Peyer's patch (tissue), 4 donors: ENCODE measurements at regions not wholly inside any gene's neighbourhood (a gene's known extent, or its start where the extent isn't known, plus 50 kb on each side); places are given as distances from the start of the nearest gene placed in this dataset.

ENCODE experiments used
- DNase-seq, 3 donors: peaks; one replicate each; pipeline ENCODE4 v3.0.0-alpha.2; 2017 to 2019
- H3K27ac ChIP-seq, 4 donors: fragments of 200-600 bp; sonication (generic); one replicate each; pipeline ENCODE4 v1.5.1; 2016 to 2019
- H3K27me3 ChIP-seq, 2 donors: fragments of 200-600 bp; sonication (generic); one replicate each; pipeline ENCODE4 v1.5.1; 2019
- H3K36me3 ChIP-seq, 3 donors: fragments of 200-600 bp; sonication (generic); one replicate each; pipeline ENCODE4 v1.5.1; 2016 to 2019
- H3K4me1 ChIP-seq, 4 donors: fragments of 200-600 bp; sonication (generic); one replicate each; pipeline ENCODE4 v1.5.1; 2016 to 2019
- H3K4me3 ChIP-seq, 4 donors: fragments of 200-600 bp; sonication (generic); 1 replicate in 3 of 4; 2 replicates in 1 of 4; pipeline ENCODE4 v1.5.1; 2016 to 2019; ENCODE audit warnings: mild to moderate bottlenecking in 1 of 4
- H3K9me3 ChIP-seq, 4 donors: fragments of 200-600 bp; sonication (generic); one replicate each; pipeline ENCODE4 v1.5.1; 2016 to 2019; ENCODE audit warnings: mild to moderate bottlenecking in 1 of 4
- POLR2A ChIP-seq, 2 donors: fragments of 450-650 bp; IDR thresholded peaks; one replicate each; pipeline ENCODE4 v1.5.1; 2017; ENCODE audit warnings: antibody characterized with exemption in 2 of 2, mild to moderate bottlenecking in 2 of 2, moderate library complexity in 2 of 2
- TF ChIP-seq, protein P1 (sequence below), 6 experiments: fragments of 450-650 bp in 4 of 6; fragments of 200-600 bp in 2 of 6; sonication (generic) in 1 of 6; IDR thresholded peaks; one replicate each; pipeline ENCODE4 v1.5.1; 2017 to 2019; ENCODE audit warnings: antibody characterized with exemption in 6 of 6, mild to moderate bottlenecking in 3 of 6, moderate library complexity in 1 of 6

DNA sequence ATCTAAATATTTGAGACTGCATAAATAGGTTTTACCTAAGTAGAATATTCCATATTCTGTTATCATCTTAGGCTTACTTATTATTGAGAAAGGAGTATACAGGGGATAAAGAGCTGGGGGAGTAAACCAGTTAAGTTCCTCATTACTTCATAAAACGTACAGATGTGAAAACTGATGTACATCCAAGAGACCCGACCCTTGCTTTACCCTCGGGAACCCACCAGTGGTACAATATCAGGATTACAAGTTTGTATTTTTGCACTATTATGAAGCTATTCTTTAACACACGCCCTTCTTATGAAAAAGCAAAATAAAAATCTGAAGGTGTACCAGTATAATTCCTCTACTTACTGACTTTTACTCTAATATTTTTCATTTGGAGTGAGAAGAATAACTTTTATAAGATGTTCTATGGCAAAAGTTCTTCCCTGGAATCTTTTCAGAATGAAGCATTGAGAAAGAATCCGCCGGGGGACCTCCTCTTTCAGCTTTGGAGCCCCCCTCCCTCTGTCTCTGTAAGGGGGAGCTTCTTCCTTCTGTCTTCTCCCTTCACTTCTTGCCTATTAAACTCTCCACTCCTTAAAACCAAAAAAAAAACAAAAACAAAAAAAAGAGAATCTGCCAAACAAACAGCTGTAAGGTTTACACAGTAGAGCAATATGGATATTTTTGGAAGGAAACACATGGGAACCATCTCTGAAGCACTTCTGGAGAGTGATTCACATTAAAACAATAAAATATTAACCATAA is 550.0 kb downstream of the TNS3 start:
- TF ChIP-seq, protein P1, sequence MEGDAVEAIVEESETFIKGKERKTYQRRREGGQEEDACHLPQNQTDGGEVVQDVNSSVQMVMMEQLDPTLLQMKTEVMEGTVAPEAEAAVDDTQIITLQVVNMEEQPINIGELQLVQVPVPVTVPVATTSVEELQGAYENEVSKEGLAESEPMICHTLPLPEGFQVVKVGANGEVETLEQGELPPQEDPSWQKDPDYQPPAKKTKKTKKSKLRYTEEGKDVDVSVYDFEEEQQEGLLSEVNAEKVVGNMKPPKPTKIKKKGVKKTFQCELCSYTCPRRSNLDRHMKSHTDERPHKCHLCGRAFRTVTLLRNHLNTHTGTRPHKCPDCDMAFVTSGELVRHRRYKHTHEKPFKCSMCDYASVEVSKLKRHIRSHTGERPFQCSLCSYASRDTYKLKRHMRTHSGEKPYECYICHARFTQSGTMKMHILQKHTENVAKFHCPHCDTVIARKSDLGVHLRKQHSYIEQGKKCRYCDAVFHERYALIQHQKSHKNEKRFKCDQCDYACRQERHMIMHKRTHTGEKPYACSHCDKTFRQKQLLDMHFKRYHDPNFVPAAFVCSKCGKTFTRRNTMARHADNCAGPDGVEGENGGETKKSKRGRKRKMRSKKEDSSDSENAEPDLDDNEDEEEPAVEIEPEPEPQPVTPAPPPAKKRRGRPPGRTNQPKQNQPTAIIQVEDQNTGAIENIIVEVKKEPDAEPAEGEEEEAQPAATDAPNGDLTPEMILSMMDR (IDR thresholded peaks at IDR 0.05): no peak
- TF ChIP-seq POLR2A (IDR thresholded peaks at IDR 0.05): no peak
- Histone ChIP-seq H3K27ac (no peak overlapping the region), H3K9me3 (no peaks in the 10 kb centered on the region), H3K4me1 (no peaks in the 10 kb centered on the region), H3K36me3 (no peaks in the 10 kb centered on the region), H3K4me3 (no peak overlapping the region), H3K27me3 (no peaks in the 10 kb centered on the region)
- DNase-seq: no peak

DNA sequence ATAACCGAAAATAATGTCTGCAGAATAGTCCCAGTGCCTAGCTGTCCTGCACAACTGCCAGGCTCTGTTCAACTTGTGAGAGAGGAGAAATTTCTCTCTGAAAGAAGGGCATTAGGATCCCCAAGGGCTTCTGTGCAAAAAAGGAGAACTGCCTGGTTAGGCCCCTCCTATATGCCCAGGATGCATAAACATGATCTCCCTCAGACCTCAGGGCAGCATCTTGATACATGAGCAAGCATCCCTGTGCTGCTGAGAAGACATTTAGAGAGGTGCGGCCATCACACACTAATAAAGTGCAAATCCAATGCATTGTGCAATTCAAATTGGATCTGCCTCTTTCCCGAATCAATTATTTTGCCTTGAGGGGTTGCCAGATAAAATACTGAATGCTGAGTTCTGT is 553.6 kb downstream of the TNS3 start:
- DNase-seq: no peak
- TF ChIP-seq, protein P1 (IDR thresholded peaks at IDR 0.05): no peak
- TF ChIP-seq POLR2A (IDR thresholded peaks at IDR 0.05): no peak
- Histone ChIP-seq H3K9me3 (no peaks in the 10 kb centered on the region), H3K4me3 (no peak overlapping the region), H3K36me3 (no peaks in the 10 kb centered on the region), H3K4me1 (no peaks in the 10 kb centered on the region), H3K27ac (no peak overlapping the region), H3K27me3 (no peaks in the 10 kb centered on the region)

DNA sequence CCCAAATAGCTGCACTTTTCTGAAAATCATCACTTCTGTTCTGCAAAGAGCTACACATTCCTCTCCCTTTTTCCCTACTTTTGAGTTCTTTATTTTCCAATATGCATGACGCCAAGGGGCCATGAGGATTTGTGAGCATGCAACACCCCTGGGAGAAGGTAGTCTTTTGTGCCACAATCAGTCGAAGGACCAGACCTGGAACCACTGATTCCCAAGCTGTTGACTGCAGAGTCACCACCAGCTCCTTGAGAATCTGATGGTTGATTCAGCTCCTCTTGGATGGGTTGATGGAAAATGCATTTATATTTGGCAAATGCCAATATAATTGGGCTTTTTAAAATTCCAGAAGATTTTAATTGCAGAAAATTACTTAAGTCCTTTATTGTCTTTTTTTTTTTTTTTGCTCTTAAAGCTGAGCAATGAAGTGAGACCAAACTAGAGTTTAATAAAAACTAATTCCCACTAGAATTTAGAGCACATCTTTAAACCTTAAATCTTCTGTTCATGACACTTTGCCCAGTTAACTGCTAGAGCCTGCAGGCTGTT is 554.1 kb downstream of the TNS3 start:
- DNase-seq: no peak
- H3K9me3 ChIP-seq: no peaks in the 10 kb centered on the region
- no peaks in the 10 kb centered on the region for H3K36me3 ChIP-seq
- H3K27ac ChIP-seq: no peak overlapping the region
- TF ChIP-seq POLR2A (IDR thresholded peaks at IDR 0.05): no peak
- TF ChIP-seq, protein P1 (IDR thresholded peaks at IDR 0.05): no peak
- H3K4me1 ChIP-seq: no peaks in the 10 kb centered on the region
- H3K27me3 ChIP-seq: no peaks in the 10 kb centered on the region
- H3K4me3 ChIP-seq: no peak overlapping the region

DNA sequence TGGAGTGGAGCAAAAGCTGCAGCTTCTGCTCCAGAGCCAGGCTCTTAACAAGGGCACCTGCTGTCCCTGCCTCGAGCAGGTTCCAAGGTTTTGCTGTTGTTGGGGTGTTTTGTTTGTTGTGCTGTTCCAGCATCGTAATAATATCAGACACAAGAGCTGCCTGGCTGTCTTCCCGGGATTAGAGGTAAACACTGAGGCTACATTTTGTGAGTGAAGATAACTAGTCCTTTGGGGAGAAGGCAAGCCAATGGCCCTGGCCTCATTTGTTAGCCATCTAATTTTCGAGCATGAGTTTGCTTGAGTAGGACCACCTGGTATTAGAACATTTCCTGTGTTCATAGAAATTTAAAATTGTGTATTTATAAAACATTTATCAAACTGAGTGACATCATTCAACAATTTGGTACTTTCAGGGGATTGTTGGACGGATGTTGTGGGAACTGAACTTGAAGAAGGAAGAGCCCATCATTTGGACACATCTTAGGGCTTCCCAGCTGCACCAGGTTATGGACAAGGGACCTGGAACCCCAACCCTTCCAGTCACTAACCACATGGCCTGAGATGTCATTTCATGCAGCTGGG is 555.0 kb downstream of the TNS3 start:
- Histone ChIP-seq H3K9me3 (no peaks in the 10 kb centered on the region), H3K27me3 (no peaks in the 10 kb centered on the region), H3K27ac (no peak overlapping the region), H3K4me3 (no peak overlapping the region), H3K36me3 (no peaks in the 10 kb centered on the region), H3K4me1 (no peaks in the 10 kb centered on the region)
- TF ChIP-seq, protein P1 (IDR thresholded peaks at IDR 0.05): no peak
- no peak for TF ChIP-seq POLR2A (IDR thresholded peaks at IDR 0.05)
- no peak for DNase-seq

DNA sequence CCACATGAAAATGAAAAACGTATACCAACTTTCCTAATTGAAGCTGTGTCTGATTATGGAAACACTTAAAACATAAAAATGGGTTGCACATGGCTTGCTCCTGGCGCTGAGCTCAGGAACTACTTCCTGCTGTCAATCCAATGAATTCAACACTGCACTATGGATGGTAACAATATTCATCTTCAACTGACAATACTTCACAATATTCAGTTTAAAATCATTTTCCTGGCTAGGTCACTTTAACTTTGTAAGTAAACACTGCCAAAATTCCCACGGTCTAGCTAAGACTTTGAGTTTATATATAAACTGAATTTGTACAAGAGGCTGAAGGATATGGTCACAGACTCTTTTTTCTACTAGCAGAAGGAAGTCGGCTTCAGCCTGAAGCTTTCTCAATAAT is 556.9 kb downstream of the TNS3 start:
- no peak for DNase-seq
- Histone ChIP-seq H3K4me3 (no peak overlapping the region), H3K4me1 (no peaks in the 10 kb centered on the region), H3K27me3 (no peaks in the 10 kb centered on the region), H3K27ac (no peak overlapping the region), H3K36me3 (no peaks in the 10 kb centered on the region), H3K9me3 (no peaks in the 10 kb centered on the region)
- no peak for TF ChIP-seq POLR2A (IDR thresholded peaks at IDR 0.05)
- TF ChIP-seq, protein P1 (IDR thresholded peaks at IDR 0.05): no peak
